Neural cell (in vitro differentiated cells): ENCODE measurements at regions not wholly inside any gene's neighbourhood (a gene's known extent, or its start where the extent isn't known, plus 50 kb on each side); places are given as distances from the start of the nearest gene placed in this dataset.

Experiments used
- CTCF ChIP-seq: fragments of 450-650 bp; IDR thresholded peaks from 2 replicates; pipeline ENCODE4 v1.5.1; 2014; ENCODE audit warnings: antibody characterized with exemption, mild to moderate bottlenecking, moderate library complexity; ENCODE audit not compliant: poor library complexity, severe bottlenecking
- MXI1 ChIP-seq: fragments of 450-650 bp; conservative IDR thresholded peaks from 2 replicates; pipeline ENCODE4 v1.6.1; 2014; ENCODE audit warnings: antibody characterized with exemption, mild to moderate bottlenecking; ENCODE audit not compliant: poor library complexity, severe bottlenecking

DNA sequence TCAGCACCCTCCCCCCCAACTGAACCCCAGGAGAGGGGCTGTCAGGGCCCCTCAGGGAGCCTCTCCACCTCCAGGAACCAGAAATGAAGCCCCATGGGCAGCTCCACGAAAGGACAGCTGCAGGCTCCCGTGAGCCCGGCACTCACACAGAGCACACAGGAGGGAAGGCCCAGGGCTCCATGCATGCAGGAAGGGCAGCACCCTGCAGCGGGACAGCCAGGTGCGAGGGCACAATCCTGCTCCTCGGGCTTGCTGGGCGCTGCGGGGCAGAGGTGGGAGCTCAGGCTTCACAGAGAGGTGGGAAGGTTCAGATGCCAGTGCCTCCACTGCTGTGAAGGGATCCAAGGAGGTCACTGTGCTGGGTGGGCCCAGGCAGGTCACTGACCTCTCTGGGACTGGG, 90.0 kb downstream of the HMX1 start:
- no peak for TF ChIP-seq CTCF
- TF ChIP-seq MXI1, result no peak
